GM04504 (cell line): ENCODE measurements at regions not wholly inside any gene's neighbourhood (a gene's known extent, or its start where the extent isn't known, plus 50 kb on each side); places are given as distances from the start of the nearest gene placed in this dataset.
"Not testable (repeated sequence)": the region's sequence is repeated elsewhere in the genome, so short reads cannot be mapped to it uniquely, and the experiment has no call there.

ENCODE experiments used
- DNase-seq: peaks from one replicate; pipeline ENCODE4 v3.0.0-alpha.2; 2012; ENCODE audit warnings: low read depth

- DNase-seq, result no peak
Measured at GRCh38 chrX:81348388-81348787, 146.5 kb downstream of the SH3BGRL start.

GRCh38 chrX:81354954-81355353 is 153.1 kb downstream of the SH3BGRL start:
- no peak for DNase-seq

- DNase-seq, result no peak
Measured at GRCh38 chrX:81355436-81355835, 153.5 kb downstream of the SH3BGRL start.

- DNase-seq, result no peak
Measured at GRCh38 chrX:81367291-81367690, 165.4 kb downstream of the SH3BGRL start.

GRCh38 chrX:81377329-81377728 is 175.4 kb downstream of the SH3BGRL start:
- peak; percentile 7 for DNase-seq

GRCh38 chrX:81378560-81378959 is 176.7 kb downstream of the SH3BGRL start:
- DNase-seq, result no peak

- no peak for DNase-seq
Measured at GRCh38 chrX:81390237-81390636, 188.3 kb downstream of the SH3BGRL start.

GRCh38 chrX:81392396-81392795 is 190.5 kb downstream of the SH3BGRL start:
- DNase-seq, result no peak

GRCh38 chrX:81405781-81406180 is 203.9 kb downstream of the SH3BGRL start:
- no peak for DNase-seq

- no peak for DNase-seq
Measured at GRCh38 chrX:81411517-81411916, 209.6 kb downstream of the SH3BGRL start.

- no peak for DNase-seq
Measured at GRCh38 chrX:81412428-81412827, 210.5 kb downstream of the SH3BGRL start.

GRCh38 chrX:81412857-81413256 is 211.0 kb downstream of the SH3BGRL start:
- DNase-seq, result not testable (repeated sequence)

- DNase-seq, result no peak
Measured at GRCh38 chrX:81414630-81415029, 212.7 kb downstream of the SH3BGRL start.
